HG03159 (cell line): ENCODE measurements at regions not wholly inside any gene's neighbourhood (a gene's known extent, or its start where the extent isn't known, plus 50 kb on each side); places are given as distances from the start of the nearest gene placed in this dataset.

ENCODE experiments used
- ATAC-seq: cut with Tn5 transposase; IDR thresholded peaks from one replicate; pipeline ENCODE4 v1.9.1; 2021; ENCODE audit warnings: mild to moderate bottlenecking, moderate library complexity; ENCODE audit not compliant: unreplicated experiment

DNA sequence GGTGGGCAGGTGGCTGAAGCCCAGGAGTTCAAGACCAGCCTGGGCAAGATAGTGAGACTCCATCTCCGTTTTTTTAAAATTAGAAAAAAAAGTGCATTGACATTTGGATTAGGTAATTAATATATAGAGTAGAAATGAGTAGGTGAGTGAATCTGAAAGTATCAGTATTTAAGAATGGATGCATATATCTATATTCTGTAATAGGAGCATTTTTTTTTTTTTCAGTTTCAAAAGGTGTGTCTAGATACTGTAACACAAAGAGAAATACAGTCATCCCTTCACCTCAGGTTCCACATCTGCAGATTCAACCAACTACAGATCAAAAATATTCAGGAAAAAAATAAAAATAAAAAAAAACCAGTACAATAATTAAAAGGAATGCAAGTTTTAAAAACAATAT, 50.8 kb downstream of the RBM27 start:
- ATAC-seq, result peak; percentile 46

DNA sequence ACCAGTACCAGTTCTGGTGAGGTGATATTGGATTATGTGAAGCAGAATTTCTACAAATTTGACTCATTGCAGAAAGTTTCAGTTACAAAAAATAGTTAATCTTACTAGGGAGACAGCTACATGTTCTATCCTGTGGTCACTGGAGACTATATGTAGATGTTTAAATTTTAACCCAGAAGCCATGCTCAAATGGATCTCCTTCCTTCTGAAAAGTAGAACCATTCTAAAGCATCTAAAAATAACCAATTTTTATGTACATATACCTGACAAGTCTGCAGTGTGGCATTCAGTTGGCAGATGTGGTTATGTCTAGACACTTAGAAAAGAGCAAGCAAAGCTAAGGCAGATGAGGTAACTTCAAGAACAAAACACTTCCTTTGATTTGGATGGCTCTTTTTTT, 65.5 kb upstream of the POU4F3 start:
- ATAC-seq, result peak; percentile 54

GRCh38 chr5:146283344-146283761, 55.3 kb upstream of the POU4F3 start:
- no peak for ATAC-seq

GRCh38 chr5:146284016-146284415, 54.6 kb upstream of the POU4F3 start:
- ATAC-seq, result no peak
